ENCODE measurements at regions not wholly inside any gene's neighbourhood (a gene's known extent, or its start where the extent isn't known, plus 50 kb on each side); places are given as distances from the start of the nearest gene placed in this dataset.
A peak's percentile ranks its signal among the peaks of the same experiment; 100 is the strongest.

- Mint-ChIP-seq H3K27me3 (ENCODE audit: low read depth) (no peaks in the 10 kb centered on the region), H3K36me3 (ENCODE audit: low read depth) (no peaks in the 10 kb centered on the region), H3K4me1 (no peaks in the 10 kb centered on the region), H3K27ac (no peak overlapping the region), H3K4me3 (no peak overlapping the region), H3K9me3 (no peaks in the 10 kb centered on the region)
- TF ChIP-seq CTCF (IDR thresholded peaks at IDR 0.05; ENCODE audit: unreplicated experiment in 3 of 3) = no peak
These were observed 1097.6 kb upstream of the PHF14 start for GRCh38 chr7:9876053-9876452.

GRCh38 chr7:9889554-9889953 lies 1084.1 kb upstream of the PHF14 start:
- Mint-ChIP-seq H3K4me3 (no peak overlapping the region), H3K27me3 (ENCODE audit: low read depth) (no peaks in the 10 kb centered on the region), H3K4me1 (no peaks in the 10 kb centered on the region), H3K9me3 (peaks cover 13% of the 10 kb centered on the region), H3K27ac (peak overlapping the region in 1 of 3 experiments; percentile 14), H3K36me3 (ENCODE audit: low read depth) (no peaks in the 10 kb centered on the region)
- TF ChIP-seq CTCF (IDR thresholded peaks at IDR 0.05; ENCODE audit: unreplicated experiment in 3 of 3) = no peak

GRCh38 chr7:9890092-9890491 lies 1083.6 kb upstream of the PHF14 start:
- Mint-ChIP-seq H3K27me3 (ENCODE audit: low read depth) (no peaks in the 10 kb centered on the region), H3K36me3 (ENCODE audit: low read depth) (no peaks in the 10 kb centered on the region)

GRCh38 chr7:9891056-9891455 lies 1082.6 kb upstream of the PHF14 start:
- no peaks in the 10 kb centered on the region for H3K4me1 Mint-ChIP-seq
- H3K27me3 Mint-ChIP-seq (ENCODE audit: low read depth) = no peaks in the 10 kb centered on the region
- no peak overlapping the region for H3K4me3 Mint-ChIP-seq
- TF ChIP-seq CTCF (IDR thresholded peaks at IDR 0.05; ENCODE audit: unreplicated experiment in 3 of 3) = no peak
- H3K9me3 Mint-ChIP-seq = peaks cover 20% of the 10 kb centered on the region
- H3K27ac Mint-ChIP-seq = no peak overlapping the region
- H3K36me3 Mint-ChIP-seq (ENCODE audit: low read depth) = no peaks in the 10 kb centered on the region

More at GRCh38 chr7:9890092-9890491, 1083.6 kb upstream of the PHF14 start:
- TF ChIP-seq CTCF (IDR thresholded peaks at IDR 0.05; ENCODE audit: unreplicated experiment in 3 of 3) = no peak
- no peaks in the 10 kb centered on the region for H3K4me1 Mint-ChIP-seq
- peaks cover 13% of the 10 kb centered on the region for H3K9me3 Mint-ChIP-seq
- no peak overlapping the region for H3K4me3 Mint-ChIP-seq
- H3K27ac Mint-ChIP-seq = no peak overlapping the region

GRCh38 chr7:9900339-9900738 lies 1073.3 kb upstream of the PHF14 start:
- Mint-ChIP-seq H3K36me3 (ENCODE audit: low read depth) (no peaks in the 10 kb centered on the region), H3K4me3 (no peak overlapping the region), H3K27me3 (ENCODE audit: low read depth) (peaks cover 6% of the 10 kb centered on the region), H3K9me3 (peaks cover 36% of the 10 kb centered on the region), H3K4me1 (no peaks in the 10 kb centered on the region), H3K27ac (no peak overlapping the region)
- no peak for TF ChIP-seq CTCF (IDR thresholded peaks at IDR 0.05; ENCODE audit: unreplicated experiment in 3 of 3)

GRCh38 chr7:9921326-9921725 lies 1052.3 kb upstream of the PHF14 start:
- Mint-ChIP-seq H3K27ac (no peak overlapping the region), H3K27me3 (ENCODE audit: low read depth) (no peaks in the 10 kb centered on the region), H3K4me1 (no peaks in the 10 kb centered on the region), H3K4me3 (no peak overlapping the region), H3K9me3 (peaks cover 6% of the 10 kb centered on the region), H3K36me3 (ENCODE audit: low read depth) (no peaks in the 10 kb centered on the region)
- no peak for TF ChIP-seq CTCF (IDR thresholded peaks at IDR 0.05; ENCODE audit: unreplicated experiment in 3 of 3)
